ENCODE measurements at regions not wholly inside any gene's neighbourhood (a gene's known extent, or its start where the extent isn't known, plus 50 kb on each side); places are given as distances from the start of the nearest gene placed in this dataset.

- TF ChIP-seq CTCF (IDR thresholded peaks at IDR 0.05) (no peak), POLR2A (IDR thresholded peaks at IDR 0.05) (no peak)
Observed at GRCh38 chr1:23611601-23612327, 52.5 kb upstream of the ID3 start.

Measured in heart left ventricle (tissue), 13 donors.